Endothelial cell of umbilical vein (primary cell): ENCODE measurements at regions not wholly inside any gene's neighbourhood (a gene's known extent, or its start where the extent isn't known, plus 50 kb on each side); places are given as distances from the start of the nearest gene placed in this dataset.

Experiments
- BruUV-seq: library from RNA; stranded (reverse); fragments of 400-500 nt; replicated peaks from 2 replicates; lab custom pipeline; 2021; lab: Mats Ljungman, UMichigan
- CTCF ChIA-PET: fragments of 300-600, 350-600 bp; sonication (Branson Sonifier 250); formaldehyde crosslinking; loops from one replicate; lab custom pipeline; 2021; ENCODE audit warnings: antibody characterized with exemption, inconsistent platforms; lab: Charles Lee
- POLR2A ChIA-PET: fragments of 300-600, 350-600 bp; sonication (Branson Sonifier 250); formaldehyde crosslinking; loops from one replicate; lab custom pipeline; 2021; ENCODE audit warnings: antibody characterized with exemption, inconsistent platforms; lab: Charles Lee
- DNase-seq: peaks from one replicate; pipeline ENCODE4 v3.0.0-alpha.2; 2011; ENCODE audit warnings: low read depth, low spot score
- FAIRE-seq: peaks from 2 replicates; lab custom pipeline; 2011; peaks lifted over from hg19 to GRCh38; lab: Jason Lieb, UNC
- H2AFZ ChIP-seq: 2 replicates; pipeline ENCODE4 v1.6.0; 2012; ENCODE audit warnings: low read depth, low read length, control low read depth, inconsistent platforms
- H3K27ac ChIP-seq: 2 replicates; pipeline ENCODE4 v1.5.1; 2011; ENCODE audit warnings: low read depth, mild to moderate bottlenecking, control low read depth, low read length, moderate library complexity; ENCODE audit not compliant: insufficient read depth
- H3K27me3 ChIP-seq, 2 experiments: 2 replicates each; pipeline versions ENCODE4 v1.6.0 to v1.6.1; 2011; ENCODE audit warnings: low read length in 2 of 2, mixed read lengths in 1 of 2; ENCODE audit not compliant: control insufficient read depth in 2 of 2, insufficient read depth in 2 of 2
- H3K36me3 ChIP-seq, 2 experiments: 2 replicates in 1 of 2; 3 replicates in 1 of 2; pipeline ENCODE4 v1.5.1; 2011; ENCODE audit warnings: low read length in 2 of 2, mild to moderate bottlenecking in 1 of 2, moderate library complexity in 1 of 2; ENCODE audit not compliant: control insufficient read depth in 2 of 2, insufficient read depth in 2 of 2; ENCODE audit errors: extremely low read depth in 1 of 2
- H3K4me1 ChIP-seq: 3 replicates; pipeline ENCODE4 v1.5.1; 2011; ENCODE audit warnings: mild to moderate bottlenecking, low read length; ENCODE audit not compliant: control insufficient read depth, insufficient read depth; ENCODE audit errors: extremely low read depth
- H3K4me2 ChIP-seq: 2 replicates; pipeline ENCODE4 v1.6.1; 2011; ENCODE audit warnings: low read length, control low read depth, mixed read lengths; ENCODE audit not compliant: insufficient read depth
- H3K4me3 ChIP-seq, 3 experiments: fragments of 200-600 bp in 1 of 3; sonication (generic), shearing (Covaris generic) in 1 of 3; replicated peaks in 1 of 3; 2 replicates each; pipeline ENCODE4 v1.5.1; 2011 to 2016; ENCODE audit warnings: control low read depth in 3 of 3, low read length in 3 of 3, mild to moderate bottlenecking in 2 of 3, inconsistent platforms in 1 of 3, low read depth in 1 of 3, moderate library complexity in 1 of 3; ENCODE audit not compliant: insufficient read depth in 1 of 3
- H3K79me2 ChIP-seq: 2 replicates; pipeline ENCODE4 v1.6.0; 2012; ENCODE audit warnings: low read length, inconsistent platforms; ENCODE audit not compliant: control insufficient read depth, insufficient read depth
- H3K9ac ChIP-seq: replicated peaks from 2 replicates; pipeline ENCODE3; 2011; ENCODE audit warnings: low read length, control low read depth; ENCODE audit not compliant: insufficient read depth; ENCODE audit errors: extremely low read depth
- H3K9me1 ChIP-seq: replicated peaks from 3 replicates; pipeline ENCODE4 v1.6.0; 2011; ENCODE audit warnings: mild to moderate bottlenecking, low read length; ENCODE audit not compliant: control insufficient read depth, insufficient read depth; ENCODE audit errors: extremely low read depth
- H3K9me3 ChIP-seq: replicated peaks from 2 replicates; pipeline ENCODE4 v1.5.1; 2012; ENCODE audit warnings: low read length, inconsistent platforms; ENCODE audit not compliant: control insufficient read depth, insufficient read depth
- H4K20me1 ChIP-seq: replicated peaks from 2 replicates; pipeline ENCODE3; 2011; ENCODE audit warnings: mild to moderate bottlenecking, low read length; ENCODE audit not compliant: control insufficient read depth, insufficient read depth; ENCODE audit errors: extremely low read depth
- FOS ChIP-seq: IDR thresholded peaks from 2 replicates; pipeline ENCODE4 v1.6.1; 2011; ENCODE audit warnings: mild to moderate bottlenecking, low read length, moderate library complexity, borderline replicate concordance; ENCODE audit not compliant: insufficient read depth
- GATA2 ChIP-seq: IDR thresholded peaks from 2 replicates; pipeline ENCODE4 v1.7.0; 2011; ENCODE audit warnings: low read depth, mild to moderate bottlenecking, moderate library complexity, mixed read lengths, low read length; ENCODE audit not compliant: insufficient read length, insufficient read depth
- JUN ChIP-seq: IDR thresholded peaks from 2 replicates; pipeline ENCODE4 v1.6.1; 2011; ENCODE audit warnings: borderline replicate concordance, low read depth; ENCODE audit not compliant: insufficient read length, insufficient read depth
- MYC ChIP-seq: IDR thresholded peaks from one replicate; pipeline ENCODE4 v1.6.1; 2011; ENCODE audit warnings: mild to moderate bottlenecking, low read depth, low read length
- POLR2A ChIP-seq: IDR thresholded peaks from 2 replicates; pipeline ENCODE4 v1.6.1; 2012; ENCODE audit warnings: low read depth, mild to moderate bottlenecking, control low read depth, low read length
- POLR2AphosphoS5 ChIP-seq: IDR thresholded peaks from 2 replicates; pipeline ENCODE4 v1.6.1; 2012; ENCODE audit warnings: low read depth, mild to moderate bottlenecking, control low read depth, low read length, moderate library complexity; ENCODE audit not compliant: insufficient read depth
- dilution Hi-C: fragments of 300-500 bp; cut with MboI; formaldehyde crosslinking; loops from one replicate; pipeline ENCODE4 v1.15.0; 2019; ENCODE audit warnings: low sequenced_read_pairs; ENCODE audit not compliant: extremely low pct_ligation_motif_present
- intact Hi-C: fragments of 100-400 bp; cut with micrococcal nuclease; formaldehyde crosslinking; loops from one replicate; pipeline ENCODE4 v1.10.0; 2022
- TF ChIP-seq, protein P1 (sequence below), 2 donors: IDR thresholded peaks; 1 replicate in 1 of 2; 2 replicates in 1 of 2; pipeline ENCODE4 v1.5.1; 2011; ENCODE audit warnings: low read length in 2 of 2, mild to moderate bottlenecking in 2 of 2, moderate library complexity in 2 of 2, control low read depth in 1 of 2, inconsistent platforms in 1 of 2, low read depth in 1 of 2; ENCODE audit not compliant: insufficient read depth in 1 of 2; ENCODE audit errors: extremely low read depth in 1 of 2

DNA sequence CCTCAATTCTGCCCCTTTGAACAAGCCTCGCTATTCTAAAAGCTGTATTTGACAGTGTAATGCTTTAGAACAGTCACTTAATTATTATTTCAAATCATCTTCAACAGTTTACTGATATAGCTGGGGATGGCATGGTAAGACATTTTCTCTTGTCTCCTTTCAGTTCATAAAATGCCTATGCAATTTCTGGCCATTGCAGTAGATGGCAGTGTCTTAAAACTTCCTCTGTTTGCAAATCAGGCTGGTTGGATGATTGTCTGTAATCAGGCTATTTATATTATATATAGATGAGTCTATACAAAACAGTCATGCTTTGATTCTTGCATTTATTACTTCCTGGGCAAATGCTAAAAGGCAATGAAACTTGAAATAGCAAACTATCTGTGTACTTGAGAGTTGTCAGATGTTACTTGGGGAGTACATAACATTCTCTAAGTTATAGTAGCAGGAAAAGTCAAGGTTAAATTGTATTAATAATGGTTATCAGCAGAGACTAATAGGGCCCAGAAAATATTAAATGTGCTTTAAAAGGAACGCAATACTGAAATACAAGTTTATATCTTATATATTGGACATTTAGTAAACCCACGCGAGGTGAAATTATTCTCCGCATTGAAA, 55.5 kb upstream of the LHFPL3 start:
- Histone ChIP-seq H3K79me2 (no peaks in the 10 kb centered on the region), H3K27ac (no peak overlapping the region), H2AFZ (no peak overlapping the region), H3K36me3 (no peaks in the 10 kb centered on the region), H3K4me2 (no peak overlapping the region), H3K9me1 (no peaks in the 10 kb centered on the region), H3K9ac (no peak overlapping the region), H3K27me3 (peaks cover 1 to 3% of the 10 kb centered on the region in 2 experiments), H3K4me1 (no peaks in the 10 kb centered on the region), H3K9me3 (no peaks in the 10 kb centered on the region), H4K20me1 (no peaks in the 10 kb centered on the region), H3K4me3 (no peak overlapping the region)
- FAIRE-seq = peak; percentile 76
- peak; percentile 55 for DNase-seq
- intact Hi-C loops (loop anchor here (1.0 to 2.0 kb wide), 2 partner anchors 575 to 644 kb away; no protein-coding TSS in a partner anchor), dilution Hi-C loops (no loop called here)
- BruUV-seq = no TSS peak
- TF ChIP-seq MYC (no peak), POLR2A (no peak), POLR2AphosphoS5 (no peak), FOS (no peak)
- TF ChIP-seq, protein P1, sequence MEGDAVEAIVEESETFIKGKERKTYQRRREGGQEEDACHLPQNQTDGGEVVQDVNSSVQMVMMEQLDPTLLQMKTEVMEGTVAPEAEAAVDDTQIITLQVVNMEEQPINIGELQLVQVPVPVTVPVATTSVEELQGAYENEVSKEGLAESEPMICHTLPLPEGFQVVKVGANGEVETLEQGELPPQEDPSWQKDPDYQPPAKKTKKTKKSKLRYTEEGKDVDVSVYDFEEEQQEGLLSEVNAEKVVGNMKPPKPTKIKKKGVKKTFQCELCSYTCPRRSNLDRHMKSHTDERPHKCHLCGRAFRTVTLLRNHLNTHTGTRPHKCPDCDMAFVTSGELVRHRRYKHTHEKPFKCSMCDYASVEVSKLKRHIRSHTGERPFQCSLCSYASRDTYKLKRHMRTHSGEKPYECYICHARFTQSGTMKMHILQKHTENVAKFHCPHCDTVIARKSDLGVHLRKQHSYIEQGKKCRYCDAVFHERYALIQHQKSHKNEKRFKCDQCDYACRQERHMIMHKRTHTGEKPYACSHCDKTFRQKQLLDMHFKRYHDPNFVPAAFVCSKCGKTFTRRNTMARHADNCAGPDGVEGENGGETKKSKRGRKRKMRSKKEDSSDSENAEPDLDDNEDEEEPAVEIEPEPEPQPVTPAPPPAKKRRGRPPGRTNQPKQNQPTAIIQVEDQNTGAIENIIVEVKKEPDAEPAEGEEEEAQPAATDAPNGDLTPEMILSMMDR (IDR thresholded peaks at IDR 0.05; ENCODE audit: extremely low read depth in 1 of 2, insufficient read depth in 1 of 2, low read depth in 1 of 2, low read length in 2 of 2) = peak; percentile 27 to 44
- POLR2A ChIA-PET = no interaction called here
- CTCF ChIA-PET = interaction anchor here (1.2 kb wide), 1 partner anchor 40 kb away, joined by 3 read pairs; no protein-coding TSS in a partner anchor

DNA sequence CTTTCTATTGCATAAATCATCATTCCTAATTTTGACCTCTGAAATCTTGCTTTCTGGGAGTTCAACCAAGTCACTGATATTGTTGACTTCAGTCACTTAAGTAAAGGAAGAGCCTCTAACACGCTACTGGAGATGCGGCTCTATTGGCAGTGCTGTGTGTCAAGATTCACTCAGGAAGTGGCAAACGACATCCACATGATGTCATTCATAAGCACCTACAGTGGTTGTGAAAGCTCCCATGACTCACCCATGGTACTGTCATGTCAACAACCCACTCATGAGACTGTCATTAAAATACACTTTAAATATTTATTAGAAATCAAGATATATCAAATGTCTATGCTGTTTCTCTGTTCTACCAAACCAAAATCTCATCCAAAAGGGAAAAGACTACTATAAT, 52.5 kb upstream of the LHFPL3 start:
- Histone ChIP-seq H3K9me1 (no peaks in the 10 kb centered on the region), H3K9ac (no peak overlapping the region), H2AFZ (no peak overlapping the region), H3K9me3 (no peaks in the 10 kb centered on the region), H4K20me1 (no peaks in the 10 kb centered on the region), H3K27me3 (peaks cover 1 to 3% of the 10 kb centered on the region in 2 experiments), H3K4me1 (no peaks in the 10 kb centered on the region), H3K4me3 (no peak overlapping the region), H3K79me2 (no peaks in the 10 kb centered on the region), H3K36me3 (no peaks in the 10 kb centered on the region), H3K4me2 (no peak overlapping the region), H3K27ac (no peak overlapping the region)
- no peak for DNase-seq
- intact Hi-C loops = no loop called here
- CTCF ChIA-PET = no interaction called here
- POLR2A ChIA-PET = no interaction called here
- no peak for FAIRE-seq
- TF ChIP-seq MYC = no peak
- TF ChIP-seq POLR2A = no peak
- TF ChIP-seq GATA2 = no peak
- peak; percentile 8 for TF ChIP-seq JUN
- TF ChIP-seq, protein P1 (IDR thresholded peaks at IDR 0.05; ENCODE audit: extremely low read depth in 1 of 2, insufficient read depth in 1 of 2, low read depth in 1 of 2, low read length in 2 of 2) = no peak
- no peak for TF ChIP-seq FOS
- BruUV-seq = no TSS peak
- dilution Hi-C loops = no loop called here
